ENCODE measurements at regions not wholly inside any gene's neighbourhood (a gene's known extent, or its start where the extent isn't known, plus 50 kb on each side); places are given as distances from the start of the nearest gene placed in this dataset.

- intact Hi-C loops (cut with micrococcal nuclease): no loop called here
- Histone ChIP-seq H3K36me3 (replicated peaks in 1 of 2; ENCODE audit: control insufficient read depth in 1 of 2, insufficient read depth in 2 of 2, low read length in 2 of 2) (no peaks in the 10 kb centered on the region), H3K4me3 (replicated peaks in 1 of 3; ENCODE audit: low read depth in 2 of 3, low read length in 3 of 3) (no peak overlapping the region), H3K9ac (ENCODE audit: insufficient read depth, low read length, poor library complexity, severe bottlenecking) (no peak overlapping the region), H3K4me1 (ENCODE audit: control insufficient read depth in 1 of 2, insufficient read depth in 2 of 2, low read length in 2 of 2) (no peaks in the 10 kb centered on the region), H3K27ac (ENCODE audit: low read depth in 1 of 2, low read length in 2 of 2) (no peak overlapping the region), H4K20me1 (ENCODE audit: insufficient read depth, low read length) (no peaks in the 10 kb centered on the region), H2AFZ (ENCODE audit: insufficient read depth, low read depth, low read length, poor library complexity, severe bottlenecking) (no peak overlapping the region), H3K4me2 (replicated peaks; ENCODE audit: extremely low read depth, low read length, poor library complexity, severe bottlenecking) (no peak overlapping the region), H3K9me3 (replicated peaks in 1 of 2; ENCODE audit: control insufficient read depth in 1 of 2, insufficient read depth in 1 of 2, low read length in 2 of 2) (no peaks in the 10 kb centered on the region), H3K79me2 (ENCODE audit: insufficient read depth, low read length) (no peaks in the 10 kb centered on the region), H3K27me3 (ENCODE audit: control insufficient read depth in 2 of 2, insufficient read depth in 2 of 2, low read length in 2 of 2) (no peaks in the 10 kb centered on the region)
- DNase-seq: no peak
- Mint-ChIP-seq H3K36me3 (no peaks in the 10 kb centered on the region), H3K9me3 (peaks cover 0 to 8% (median 4%) of the 10 kb centered on the region in 7 donors), H3K27me3 (ENCODE audit: low read depth in 3 of 3) (peaks cover 0 to 2% (median 0%) of the 10 kb centered on the region in 3 donors), H3K27ac (no peak overlapping the region), H3K4me3 (no peak overlapping the region), H3K4me1 (no peaks in the 10 kb centered on the region)
- WGBS (ENCODE audit: insufficient coverage): 73% methylated on average over 2 of the region's 4 CpGs
- no peak for TF ChIP-seq CTCF (IDR thresholded peaks at IDR 0.05)
Observed at GRCh38 chr13:80862456-80862855, 521.5 kb upstream of the SPRY2 start.

- no peak for TF ChIP-seq CTCF (IDR thresholded peaks at IDR 0.05)
- no CpG with 5 or more reads among the region's 2 CpGs for WGBS (ENCODE audit: insufficient coverage)
- H3K9me3 ChIP-seq (replicated peaks in 1 of 2; ENCODE audit: control insufficient read depth in 1 of 2, insufficient read depth in 1 of 2, low read length in 2 of 2): no peaks in the 10 kb centered on the region
Observed at GRCh38 chr13:80860845-80861244, 519.9 kb upstream of the SPRY2 start.

More at GRCh38 chr13:80860845-80861244, 519.9 kb upstream of the SPRY2 start:
- peaks cover 0 to 2% (median 0%) of the 10 kb centered on the region in 3 donors for H3K27me3 Mint-ChIP-seq (ENCODE audit: low read depth in 3 of 3)
- H3K27ac Mint-ChIP-seq: no peak overlapping the region
- H3K79me2 ChIP-seq (ENCODE audit: insufficient read depth, low read length): no peaks in the 10 kb centered on the region
- no peak overlapping the region for H3K4me3 ChIP-seq (replicated peaks in 1 of 3; ENCODE audit: low read depth in 2 of 3, low read length in 3 of 3)
- no peaks in the 10 kb centered on the region for H3K4me1 ChIP-seq (ENCODE audit: control insufficient read depth in 1 of 2, insufficient read depth in 2 of 2, low read length in 2 of 2)
- DNase-seq: no peak
- H4K20me1 ChIP-seq (ENCODE audit: insufficient read depth, low read length): no peaks in the 10 kb centered on the region
- no peak overlapping the region for H3K9ac ChIP-seq (ENCODE audit: insufficient read depth, low read length, poor library complexity, severe bottlenecking)
- H3K27me3 ChIP-seq (ENCODE audit: control insufficient read depth in 2 of 2, insufficient read depth in 2 of 2, low read length in 2 of 2): no peaks in the 10 kb centered on the region
- H3K4me2 ChIP-seq (replicated peaks; ENCODE audit: extremely low read depth, low read length, poor library complexity, severe bottlenecking): no peak overlapping the region
- H3K9me3 Mint-ChIP-seq: peaks cover 0 to 8% (median 4%) of the 10 kb centered on the region in 7 donors
- H3K4me1 Mint-ChIP-seq: no peaks in the 10 kb centered on the region
- intact Hi-C loops (cut with micrococcal nuclease): no loop called here
- H3K4me3 Mint-ChIP-seq: no peak overlapping the region
- no peaks in the 10 kb centered on the region for H3K36me3 ChIP-seq (replicated peaks in 1 of 2; ENCODE audit: control insufficient read depth in 1 of 2, insufficient read depth in 2 of 2, low read length in 2 of 2)
- H3K27ac ChIP-seq (ENCODE audit: low read depth in 1 of 2, low read length in 2 of 2): no peak overlapping the region
- no peaks in the 10 kb centered on the region for H3K36me3 Mint-ChIP-seq
- H2AFZ ChIP-seq (ENCODE audit: insufficient read depth, low read depth, low read length, poor library complexity, severe bottlenecking): no peak overlapping the region

Data from CD14-positive monocyte (primary cell).